HuH-7.5 (cell line): ENCODE measurements at regions not wholly inside any gene's neighbourhood (a gene's known extent, or its start where the extent isn't known, plus 50 kb on each side); places are given as distances from the start of the nearest gene placed in this dataset.

Source experiments
- DNase-seq: peaks from one replicate; pipeline ENCODE4 v3.0.0; 2011; ENCODE audit warnings: low spot score

- no peak for DNase-seq
Measured at GRCh38 chr2:16134436-16135165, 194.3 kb downstream of the MYCN start.

GRCh38 chr2:16130906-16131400 lies 190.6 kb downstream of the MYCN start:
- DNase-seq = no peak

- no peak for DNase-seq
Measured at GRCh38 chr2:16130541-16130880, 190.2 kb downstream of the MYCN start.

GRCh38 chr2:16129716-16130540 lies 189.6 kb downstream of the MYCN start:
- no peak for DNase-seq

GRCh38 chr2:16128746-16129610 lies 188.6 kb downstream of the MYCN start:
- no peak for DNase-seq

- no peak for DNase-seq
Measured at GRCh38 chr2:16127958-16128357, 187.6 kb downstream of the MYCN start.

- no peak for DNase-seq
Measured at GRCh38 chr2:16127276-16127940, 187.1 kb downstream of the MYCN start.

- DNase-seq = no peak
Measured at GRCh38 chr2:16126517-16127275, 186.3 kb downstream of the MYCN start.

GRCh38 chr2:16125614-16126516 lies 185.5 kb downstream of the MYCN start:
- no peak for DNase-seq

- no peak for DNase-seq
Measured at GRCh38 chr2:16124881-16125613, 184.7 kb downstream of the MYCN start.

GRCh38 chr2:16123856-16124780 lies 183.8 kb downstream of the MYCN start:
- no peak for DNase-seq

- DNase-seq = no peak
Measured at GRCh38 chr2:16123421-16123820, 183.1 kb downstream of the MYCN start.

- no peak for DNase-seq
Measured at GRCh38 chr2:16122556-16122955, 182.2 kb downstream of the MYCN start.

- no peak for DNase-seq
Measured at GRCh38 chr2:16121986-16122390, 181.6 kb downstream of the MYCN start.

GRCh38 chr2:16121231-16121985 lies 181.1 kb downstream of the MYCN start:
- no peak for DNase-seq

GRCh38 chr2:16120591-16121180 lies 180.3 kb downstream of the MYCN start:
- no peak for DNase-seq

- no peak for DNase-seq
Measured at GRCh38 chr2:16119741-16120140, 179.4 kb downstream of the MYCN start.
